HL-60 (cell line): ENCODE measurements at regions not wholly inside any gene's neighbourhood (a gene's known extent, or its start where the extent isn't known, plus 50 kb on each side); places are given as distances from the start of the nearest gene placed in this dataset.

ENCODE experiments used
- DNase-seq, 2 experiments: peaks; one replicate each; pipeline ENCODE4 v3.0.0-alpha.2; 2010 to 2020; ENCODE audit warnings: low read depth in 1 of 2, low spot score in 1 of 2
- H3K27ac ChIP-seq: fragments of 250-450 bp; sonication (Bioruptor Pico); replicated peaks from 2 replicates; pipeline ENCODE4 v1.5.1; 2020; ENCODE audit warnings: mild to moderate bottlenecking, moderate library complexity
- H3K27me3 ChIP-seq: fragments of 250-450 bp; sonication (Bioruptor Pico); 2 replicates; pipeline ENCODE4 v1.5.1; 2021; ENCODE audit warnings: mild to moderate bottlenecking, moderate library complexity; ENCODE audit not compliant: insufficient read depth, poor library complexity, severe bottlenecking
- H3K4me3 ChIP-seq: replicated peaks from 2 replicates; pipeline ENCODE4 v1.5.1; 2011; ENCODE audit warnings: mild to moderate bottlenecking, control low read depth, low read length; ENCODE audit not compliant: insufficient read depth
- GABPA ChIP-seq: IDR thresholded peaks from 2 replicates; pipeline ENCODE4 v1.6.1; 2012; ENCODE audit warnings: low read depth
- POLR2AphosphoS5 ChIP-seq: IDR thresholded peaks from 2 replicates; pipeline ENCODE4 v1.6.1; 2012; ENCODE audit warnings: low read depth
- SPI1 ChIP-seq: IDR thresholded peaks from 2 replicates; pipeline ENCODE4 v1.6.1; 2012; ENCODE audit warnings: low read depth, mild to moderate bottlenecking, borderline replicate concordance
- TF ChIP-seq, protein P1 (sequence below): IDR thresholded peaks from one replicate; pipeline ENCODE4 v1.5.1; 2011; ENCODE audit warnings: low read length, control low read depth, inconsistent platforms; ENCODE audit not compliant: insufficient read depth
- TF ChIP-seq, protein P2 (sequence below): IDR thresholded peaks from 2 replicates; pipeline ENCODE4 v1.6.1; 2012; ENCODE audit warnings: low read depth; ENCODE audit not compliant: insufficient replicate concordance

DNA sequence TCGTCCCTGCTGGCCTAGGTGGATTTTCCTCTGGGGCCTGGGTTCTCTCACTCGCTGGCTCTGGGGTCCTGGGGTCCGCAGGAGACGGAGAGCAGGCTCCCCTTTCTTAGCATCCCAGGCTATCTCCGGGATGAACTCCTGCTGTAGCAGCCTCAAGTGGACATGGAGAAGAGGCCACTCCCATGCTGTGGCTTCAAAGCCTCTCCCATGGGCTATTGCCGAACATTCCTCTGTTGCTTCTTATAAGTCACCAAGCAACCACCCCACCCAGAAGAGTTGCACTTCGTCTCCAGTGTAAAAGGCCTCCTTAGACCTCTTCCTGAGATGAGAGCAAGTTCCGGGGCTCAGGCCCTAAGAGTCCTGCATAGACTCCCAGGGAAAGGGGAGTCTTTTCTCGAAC lies 124.0 kb upstream of the RCN1 start:
- H3K27me3 ChIP-seq, result no peaks in the 10 kb centered on the region
- TF ChIP-seq GABPA, result no peak
- TF ChIP-seq, protein P1, sequence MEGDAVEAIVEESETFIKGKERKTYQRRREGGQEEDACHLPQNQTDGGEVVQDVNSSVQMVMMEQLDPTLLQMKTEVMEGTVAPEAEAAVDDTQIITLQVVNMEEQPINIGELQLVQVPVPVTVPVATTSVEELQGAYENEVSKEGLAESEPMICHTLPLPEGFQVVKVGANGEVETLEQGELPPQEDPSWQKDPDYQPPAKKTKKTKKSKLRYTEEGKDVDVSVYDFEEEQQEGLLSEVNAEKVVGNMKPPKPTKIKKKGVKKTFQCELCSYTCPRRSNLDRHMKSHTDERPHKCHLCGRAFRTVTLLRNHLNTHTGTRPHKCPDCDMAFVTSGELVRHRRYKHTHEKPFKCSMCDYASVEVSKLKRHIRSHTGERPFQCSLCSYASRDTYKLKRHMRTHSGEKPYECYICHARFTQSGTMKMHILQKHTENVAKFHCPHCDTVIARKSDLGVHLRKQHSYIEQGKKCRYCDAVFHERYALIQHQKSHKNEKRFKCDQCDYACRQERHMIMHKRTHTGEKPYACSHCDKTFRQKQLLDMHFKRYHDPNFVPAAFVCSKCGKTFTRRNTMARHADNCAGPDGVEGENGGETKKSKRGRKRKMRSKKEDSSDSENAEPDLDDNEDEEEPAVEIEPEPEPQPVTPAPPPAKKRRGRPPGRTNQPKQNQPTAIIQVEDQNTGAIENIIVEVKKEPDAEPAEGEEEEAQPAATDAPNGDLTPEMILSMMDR, result no peak
- TF ChIP-seq POLR2AphosphoS5, result no peak
- no peak for TF ChIP-seq SPI1
- TF ChIP-seq, protein P2, sequence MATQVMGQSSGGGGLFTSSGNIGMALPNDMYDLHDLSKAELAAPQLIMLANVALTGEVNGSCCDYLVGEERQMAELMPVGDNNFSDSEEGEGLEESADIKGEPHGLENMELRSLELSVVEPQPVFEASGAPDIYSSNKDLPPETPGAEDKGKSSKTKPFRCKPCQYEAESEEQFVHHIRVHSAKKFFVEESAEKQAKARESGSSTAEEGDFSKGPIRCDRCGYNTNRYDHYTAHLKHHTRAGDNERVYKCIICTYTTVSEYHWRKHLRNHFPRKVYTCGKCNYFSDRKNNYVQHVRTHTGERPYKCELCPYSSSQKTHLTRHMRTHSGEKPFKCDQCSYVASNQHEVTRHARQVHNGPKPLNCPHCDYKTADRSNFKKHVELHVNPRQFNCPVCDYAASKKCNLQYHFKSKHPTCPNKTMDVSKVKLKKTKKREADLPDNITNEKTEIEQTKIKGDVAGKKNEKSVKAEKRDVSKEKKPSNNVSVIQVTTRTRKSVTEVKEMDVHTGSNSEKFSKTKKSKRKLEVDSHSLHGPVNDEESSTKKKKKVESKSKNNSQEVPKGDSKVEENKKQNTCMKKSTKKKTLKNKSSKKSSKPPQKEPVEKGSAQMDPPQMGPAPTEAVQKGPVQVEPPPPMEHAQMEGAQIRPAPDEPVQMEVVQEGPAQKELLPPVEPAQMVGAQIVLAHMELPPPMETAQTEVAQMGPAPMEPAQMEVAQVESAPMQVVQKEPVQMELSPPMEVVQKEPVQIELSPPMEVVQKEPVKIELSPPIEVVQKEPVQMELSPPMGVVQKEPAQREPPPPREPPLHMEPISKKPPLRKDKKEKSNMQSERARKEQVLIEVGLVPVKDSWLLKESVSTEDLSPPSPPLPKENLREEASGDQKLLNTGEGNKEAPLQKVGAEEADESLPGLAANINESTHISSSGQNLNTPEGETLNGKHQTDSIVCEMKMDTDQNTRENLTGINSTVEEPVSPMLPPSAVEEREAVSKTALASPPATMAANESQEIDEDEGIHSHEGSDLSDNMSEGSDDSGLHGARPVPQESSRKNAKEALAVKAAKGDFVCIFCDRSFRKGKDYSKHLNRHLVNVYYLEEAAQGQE, result no peak
- H3K4me3 ChIP-seq, result no peak overlapping the region
- no peak overlapping the region for H3K27ac ChIP-seq
- DNase-seq, result no peak

DNA sequence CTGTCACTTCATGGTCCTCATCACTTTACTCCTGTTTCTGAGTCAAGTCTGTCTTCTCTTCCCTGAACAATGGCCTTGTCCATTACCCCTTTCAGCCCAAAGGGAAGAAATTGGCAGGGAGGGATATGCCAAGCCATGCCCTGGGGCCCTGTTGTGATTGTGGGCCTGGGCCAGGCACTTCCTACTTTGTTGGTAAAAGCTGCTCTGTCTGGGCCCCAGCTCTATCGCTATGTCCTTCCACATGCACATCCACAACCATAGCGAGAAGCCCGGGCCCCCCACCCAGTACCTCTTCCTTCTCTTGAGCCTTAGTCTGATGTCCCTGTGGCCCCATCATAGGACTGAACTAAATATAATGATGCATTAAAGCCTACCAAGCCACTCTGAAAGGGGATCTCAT lies 126.7 kb upstream of the RCN1 start:
- Histone ChIP-seq H3K27ac (no peak overlapping the region), H3K4me3 (no peak overlapping the region), H3K27me3 (no peaks in the 10 kb centered on the region)
- TF ChIP-seq, protein P1, result no peak
- TF ChIP-seq POLR2AphosphoS5, result no peak
- no peak for TF ChIP-seq GABPA
- TF ChIP-seq SPI1, result no peak
- TF ChIP-seq, protein P2, result no peak
- DNase-seq, result no peak

DNA sequence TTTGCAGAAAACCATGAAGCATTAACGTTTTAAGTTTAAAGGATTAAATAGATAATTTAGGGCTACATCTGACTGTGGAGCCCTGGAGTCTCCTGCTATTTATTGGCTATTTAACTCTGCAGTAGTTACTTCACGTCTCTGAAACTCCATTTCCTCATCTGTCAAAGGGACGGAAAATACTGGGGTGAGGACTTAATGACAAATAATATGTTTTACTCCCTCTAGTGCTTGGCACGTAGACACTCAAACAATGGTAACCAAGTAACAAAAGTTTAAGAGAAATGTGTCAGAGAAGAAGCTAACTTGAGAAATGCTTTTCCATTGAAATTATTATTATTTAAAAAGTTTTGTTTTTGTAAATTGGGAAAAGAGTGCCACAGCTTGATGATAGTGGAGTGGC lies 130.7 kb upstream of the RCN1 start:
- H3K27ac ChIP-seq, result no peak overlapping the region
- TF ChIP-seq, protein P2, result no peak
- TF ChIP-seq, protein P1, result no peak
- TF ChIP-seq SPI1 (no peak), GABPA (no peak), POLR2AphosphoS5 (no peak)
- H3K27me3 ChIP-seq, result no peaks in the 10 kb centered on the region
- no peak for DNase-seq
- no peak overlapping the region for H3K4me3 ChIP-seq
